ENCODE measurements at regions not wholly inside any gene's neighbourhood (a gene's known extent, or its start where the extent isn't known, plus 50 kb on each side); places are given as distances from the start of the nearest gene placed in this dataset.

DNA sequence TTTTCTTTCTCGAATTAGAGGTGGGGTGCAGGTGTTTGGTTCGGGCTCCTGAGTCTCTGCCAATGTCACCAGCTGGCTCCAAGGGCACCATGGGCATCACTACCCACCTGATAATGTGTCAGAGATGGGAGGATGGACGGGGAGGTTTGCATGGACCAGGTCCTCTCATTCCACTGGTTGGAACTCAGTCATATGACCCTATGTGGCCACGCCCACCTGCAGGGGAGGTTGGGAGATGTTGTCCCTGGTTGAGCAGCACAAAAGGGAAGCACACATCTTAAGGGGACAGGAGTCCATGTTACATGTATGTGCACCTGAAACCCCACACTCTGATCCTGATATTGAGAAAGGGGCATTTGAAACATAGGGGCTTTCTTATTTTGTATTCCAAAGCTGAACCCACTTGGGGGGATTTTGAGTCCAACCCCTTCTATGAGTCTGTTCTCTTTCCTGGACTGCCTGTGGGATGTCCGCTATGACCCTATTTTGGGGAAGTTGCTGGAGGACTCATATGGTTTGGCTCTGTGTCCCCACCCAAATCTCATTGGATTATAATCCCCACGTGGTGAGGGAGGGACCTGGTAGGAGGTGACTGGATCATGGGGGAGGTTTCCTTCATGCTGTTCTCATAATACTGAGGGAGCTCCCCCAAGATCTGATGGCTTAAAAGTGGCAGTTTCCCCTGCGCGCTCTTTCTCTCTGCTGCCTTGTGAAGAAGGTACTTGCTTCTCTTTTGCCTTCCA is 66.9 kb upstream of the BAIAP2L1 start:
- TF ChIP-seq EZH2 (IDR thresholded peaks at IDR 0.05; ENCODE audit: low read depth) = no peak
- TF ChIP-seq, protein P1, sequence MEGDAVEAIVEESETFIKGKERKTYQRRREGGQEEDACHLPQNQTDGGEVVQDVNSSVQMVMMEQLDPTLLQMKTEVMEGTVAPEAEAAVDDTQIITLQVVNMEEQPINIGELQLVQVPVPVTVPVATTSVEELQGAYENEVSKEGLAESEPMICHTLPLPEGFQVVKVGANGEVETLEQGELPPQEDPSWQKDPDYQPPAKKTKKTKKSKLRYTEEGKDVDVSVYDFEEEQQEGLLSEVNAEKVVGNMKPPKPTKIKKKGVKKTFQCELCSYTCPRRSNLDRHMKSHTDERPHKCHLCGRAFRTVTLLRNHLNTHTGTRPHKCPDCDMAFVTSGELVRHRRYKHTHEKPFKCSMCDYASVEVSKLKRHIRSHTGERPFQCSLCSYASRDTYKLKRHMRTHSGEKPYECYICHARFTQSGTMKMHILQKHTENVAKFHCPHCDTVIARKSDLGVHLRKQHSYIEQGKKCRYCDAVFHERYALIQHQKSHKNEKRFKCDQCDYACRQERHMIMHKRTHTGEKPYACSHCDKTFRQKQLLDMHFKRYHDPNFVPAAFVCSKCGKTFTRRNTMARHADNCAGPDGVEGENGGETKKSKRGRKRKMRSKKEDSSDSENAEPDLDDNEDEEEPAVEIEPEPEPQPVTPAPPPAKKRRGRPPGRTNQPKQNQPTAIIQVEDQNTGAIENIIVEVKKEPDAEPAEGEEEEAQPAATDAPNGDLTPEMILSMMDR (conservative IDR thresholded peaks at IDR 0.05) = no peak
